ENCODE measurements at regions not wholly inside any gene's neighbourhood (a gene's known extent, or its start where the extent isn't known, plus 50 kb on each side); places are given as distances from the start of the nearest gene placed in this dataset.

GRCh38 chr4:121472937-121473721, 92.3 kb upstream of the QRFPR start:
- Histone ChIP-seq H3K9me3 (ENCODE audit: insufficient read depth, low read length, severe bottlenecking) (no peaks in the 10 kb centered on the region), H3K4me3 (ENCODE audit: low read depth in 1 of 2, low read length in 2 of 2) (no peak overlapping the region), H3K27ac (ENCODE audit: low read length) (no peak overlapping the region), H3K36me3 (ENCODE audit: insufficient read depth, low read length) (no peaks in the 10 kb centered on the region), H3K79me2 (ENCODE audit: insufficient read depth, low read length) (no peaks in the 10 kb centered on the region), H3K4me1 (ENCODE audit: insufficient read depth, low read length) (no peaks in the 10 kb centered on the region), H3K9ac (ENCODE audit: low read depth, low read length) (no peak overlapping the region), H3K27me3 (ENCODE audit: insufficient read depth, low read length, poor library complexity) (no peaks in the 10 kb centered on the region), H4K20me1 (ENCODE audit: insufficient read depth, low read length) (no peaks in the 10 kb centered on the region), H3K4me2 (ENCODE audit: insufficient read depth, low read length) (no peak overlapping the region), H2AFZ (ENCODE audit: low read depth, low read length) (no peak overlapping the region)
- DNase-seq (no peak), ATAC-seq (ENCODE audit: insufficient read depth, low read depth) (no peak)
- no peak for TF ChIP-seq EZH2 (IDR thresholded peaks at IDR 0.05; ENCODE audit: borderline replicate concordance, low read depth, low read length, severe bottlenecking)
- no peak for TF ChIP-seq CTCF (IDR thresholded peaks at IDR 0.05; ENCODE audit: borderline replicate concordance, extremely low read depth, low read length, poor library complexity, severe bottlenecking)

GRCh38 chr4:121464854-121465253, 84.0 kb upstream of the QRFPR start:
- H3K4me3 ChIP-seq (ENCODE audit: low read depth in 1 of 2, low read length in 2 of 2) = no peak overlapping the region
- H3K4me1 ChIP-seq (ENCODE audit: insufficient read depth, low read length) = no peaks in the 10 kb centered on the region
- H3K27me3 ChIP-seq (ENCODE audit: insufficient read depth, low read length, poor library complexity) = peaks cover under 1% of the 10 kb centered on the region
- no peak overlapping the region for H2AFZ ChIP-seq (ENCODE audit: low read depth, low read length)
- no peaks in the 10 kb centered on the region for H3K36me3 ChIP-seq (ENCODE audit: insufficient read depth, low read length)
- no peak overlapping the region for H3K4me2 ChIP-seq (ENCODE audit: insufficient read depth, low read length)
- H3K27ac ChIP-seq (ENCODE audit: low read length) = no peak overlapping the region
- no peak for TF ChIP-seq CTCF (IDR thresholded peaks at IDR 0.05; ENCODE audit: borderline replicate concordance, extremely low read depth, low read length, poor library complexity, severe bottlenecking)
- no peak for TF ChIP-seq EZH2 (IDR thresholded peaks at IDR 0.05; ENCODE audit: borderline replicate concordance, low read depth, low read length, severe bottlenecking)
- H3K9ac ChIP-seq (ENCODE audit: low read depth, low read length) = no peak overlapping the region
- H4K20me1 ChIP-seq (ENCODE audit: insufficient read depth, low read length) = no peaks in the 10 kb centered on the region
- no peaks in the 10 kb centered on the region for H3K79me2 ChIP-seq (ENCODE audit: insufficient read depth, low read length)
- ATAC-seq (ENCODE audit: insufficient read depth, low read depth) (no peak), DNase-seq (no peak)
- H3K9me3 ChIP-seq (ENCODE audit: insufficient read depth, low read length, severe bottlenecking) = no peaks in the 10 kb centered on the region

GRCh38 chr4:121462660-121463261, 81.9 kb upstream of the QRFPR start:
- DNase-seq (peak; percentile 58), ATAC-seq (ENCODE audit: insufficient read depth, low read depth) (peak; percentile 90)
- Histone ChIP-seq H3K9ac (ENCODE audit: low read depth, low read length) (no peak overlapping the region), H2AFZ (ENCODE audit: low read depth, low read length) (no peak overlapping the region), H3K9me3 (ENCODE audit: insufficient read depth, low read length, severe bottlenecking) (no peaks in the 10 kb centered on the region), H3K27me3 (ENCODE audit: insufficient read depth, low read length, poor library complexity) (peaks cover 12% of the 10 kb centered on the region), H3K27ac (ENCODE audit: low read length) (no peak overlapping the region), H3K36me3 (ENCODE audit: insufficient read depth, low read length) (no peaks in the 10 kb centered on the region), H3K79me2 (ENCODE audit: insufficient read depth, low read length) (no peaks in the 10 kb centered on the region), H3K4me3 (ENCODE audit: low read depth in 1 of 2, low read length in 2 of 2) (no peak overlapping the region), H3K4me2 (ENCODE audit: insufficient read depth, low read length) (no peak overlapping the region), H4K20me1 (ENCODE audit: insufficient read depth, low read length) (no peaks in the 10 kb centered on the region), H3K4me1 (ENCODE audit: insufficient read depth, low read length) (no peaks in the 10 kb centered on the region)
- TF ChIP-seq CTCF (IDR thresholded peaks at IDR 0.05; ENCODE audit: borderline replicate concordance, extremely low read depth, low read length, poor library complexity, severe bottlenecking) = peak; percentile 81
- no peak for TF ChIP-seq EZH2 (IDR thresholded peaks at IDR 0.05; ENCODE audit: borderline replicate concordance, low read depth, low read length, severe bottlenecking)
